OCI-LY1 (cell line): ENCODE measurements at regions not wholly inside any gene's neighbourhood (a gene's known extent, or its start where the extent isn't known, plus 50 kb on each side); places are given as distances from the start of the nearest gene placed in this dataset.

Experiments used
- EZH2 ChIP-seq: fragments of 200-600 bp; sonication (generic), shearing (Covaris generic); IDR thresholded peaks from 2 replicates; pipeline ENCODE4 v1.8.0; 2017; ENCODE audit warnings: borderline replicate concordance, mixed run types, mild to moderate bottlenecking, antibody characterized with exemption, low read length, moderate library complexity, mixed read lengths
- TF ChIP-seq, protein P1 (sequence below): fragments of 200-600 bp; sonication (generic), shearing (Covaris generic); IDR thresholded peaks from 2 replicates; pipeline ENCODE4 v1.5.1; 2017; ENCODE audit warnings: mild to moderate bottlenecking, antibody characterized with exemption, low read length, moderate library complexity, mixed read lengths

DNA sequence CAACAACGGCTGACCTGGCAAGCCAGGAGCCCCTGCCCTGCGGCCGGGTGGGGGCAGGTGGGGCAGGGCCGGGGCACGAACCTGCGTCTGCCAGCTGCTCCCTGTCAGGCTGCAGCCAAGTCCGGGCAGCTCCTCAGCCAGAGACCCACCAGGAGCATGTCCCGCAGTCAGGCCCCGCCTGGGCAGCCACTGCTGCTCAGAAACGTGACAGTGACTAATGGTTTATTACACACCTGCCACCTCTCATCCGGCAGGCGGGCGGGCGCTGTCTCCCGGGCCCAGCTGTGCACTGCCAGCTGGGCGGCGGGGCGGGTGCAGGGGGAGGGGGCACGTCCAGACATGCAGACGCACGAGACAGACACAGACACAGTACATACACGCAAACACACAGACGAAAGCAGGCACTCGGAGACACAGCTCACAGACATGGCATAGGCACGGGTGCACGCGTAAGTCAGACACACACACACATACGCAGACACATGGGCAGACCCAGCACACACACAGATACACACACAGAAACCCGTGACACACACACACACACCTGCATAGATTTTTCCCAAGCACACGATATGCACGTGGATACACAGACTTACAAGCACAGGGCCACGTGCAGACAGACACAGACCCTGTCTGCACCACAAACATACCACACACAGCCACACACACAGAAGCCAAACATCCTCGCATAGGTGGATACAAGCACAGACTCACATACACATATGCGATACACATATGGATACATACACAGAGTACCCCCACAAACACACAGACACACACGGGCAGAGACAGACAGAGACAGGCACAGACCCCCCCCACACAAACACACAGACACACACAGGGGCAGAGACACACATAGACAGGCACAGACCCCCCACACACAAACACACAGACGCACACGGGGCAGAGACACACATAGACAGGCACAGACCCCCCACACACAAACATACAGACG lies 248.3 kb upstream of the CIBAR2 start:
- TF ChIP-seq, protein P1, sequence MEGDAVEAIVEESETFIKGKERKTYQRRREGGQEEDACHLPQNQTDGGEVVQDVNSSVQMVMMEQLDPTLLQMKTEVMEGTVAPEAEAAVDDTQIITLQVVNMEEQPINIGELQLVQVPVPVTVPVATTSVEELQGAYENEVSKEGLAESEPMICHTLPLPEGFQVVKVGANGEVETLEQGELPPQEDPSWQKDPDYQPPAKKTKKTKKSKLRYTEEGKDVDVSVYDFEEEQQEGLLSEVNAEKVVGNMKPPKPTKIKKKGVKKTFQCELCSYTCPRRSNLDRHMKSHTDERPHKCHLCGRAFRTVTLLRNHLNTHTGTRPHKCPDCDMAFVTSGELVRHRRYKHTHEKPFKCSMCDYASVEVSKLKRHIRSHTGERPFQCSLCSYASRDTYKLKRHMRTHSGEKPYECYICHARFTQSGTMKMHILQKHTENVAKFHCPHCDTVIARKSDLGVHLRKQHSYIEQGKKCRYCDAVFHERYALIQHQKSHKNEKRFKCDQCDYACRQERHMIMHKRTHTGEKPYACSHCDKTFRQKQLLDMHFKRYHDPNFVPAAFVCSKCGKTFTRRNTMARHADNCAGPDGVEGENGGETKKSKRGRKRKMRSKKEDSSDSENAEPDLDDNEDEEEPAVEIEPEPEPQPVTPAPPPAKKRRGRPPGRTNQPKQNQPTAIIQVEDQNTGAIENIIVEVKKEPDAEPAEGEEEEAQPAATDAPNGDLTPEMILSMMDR: no peak
- no peak for TF ChIP-seq EZH2
